ENCODE measurements at regions not wholly inside any gene's neighbourhood (a gene's known extent, or its start where the extent isn't known, plus 50 kb on each side); places are given as distances from the start of the nearest gene placed in this dataset.

DNA sequence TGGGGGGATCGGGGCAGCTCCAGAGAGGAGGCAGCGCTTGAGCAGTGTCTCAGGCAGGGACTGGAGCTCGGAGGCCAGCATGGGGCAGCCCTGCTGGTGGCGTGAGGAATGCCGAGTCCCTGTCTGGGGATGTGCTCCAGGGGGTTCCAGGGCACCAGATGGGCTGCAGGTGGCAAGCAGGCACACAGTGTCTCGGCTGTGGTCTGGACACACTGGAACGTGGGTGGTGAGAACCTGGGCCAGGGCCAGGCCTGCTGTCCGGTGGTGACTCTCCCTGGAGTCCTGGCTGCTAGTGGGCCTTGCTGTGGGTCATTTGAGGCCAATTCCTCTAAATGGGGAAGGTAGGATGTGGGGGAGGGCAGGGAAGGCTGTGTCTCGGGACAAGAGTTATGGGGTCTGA lies 199.4 kb upstream of the RTL1 start:
- TF ChIP-seq FOXP2 (optimal IDR thresholded peaks at IDR 0.05; ENCODE audit: borderline replicate concordance, extremely low read depth, extremely low read length, insufficient read depth) (no peak), POLR2AphosphoS5 (IDR thresholded peaks at IDR 0.05; ENCODE audit: low read depth, low read length) (no peak), TAF1 (IDR thresholded peaks at IDR 0.05; ENCODE audit: borderline replicate concordance, insufficient read depth, low read length) (no peak), SIN3A (IDR thresholded peaks at IDR 0.05; ENCODE audit: borderline replicate concordance, insufficient read depth, low read length) (no peak)

DNA sequence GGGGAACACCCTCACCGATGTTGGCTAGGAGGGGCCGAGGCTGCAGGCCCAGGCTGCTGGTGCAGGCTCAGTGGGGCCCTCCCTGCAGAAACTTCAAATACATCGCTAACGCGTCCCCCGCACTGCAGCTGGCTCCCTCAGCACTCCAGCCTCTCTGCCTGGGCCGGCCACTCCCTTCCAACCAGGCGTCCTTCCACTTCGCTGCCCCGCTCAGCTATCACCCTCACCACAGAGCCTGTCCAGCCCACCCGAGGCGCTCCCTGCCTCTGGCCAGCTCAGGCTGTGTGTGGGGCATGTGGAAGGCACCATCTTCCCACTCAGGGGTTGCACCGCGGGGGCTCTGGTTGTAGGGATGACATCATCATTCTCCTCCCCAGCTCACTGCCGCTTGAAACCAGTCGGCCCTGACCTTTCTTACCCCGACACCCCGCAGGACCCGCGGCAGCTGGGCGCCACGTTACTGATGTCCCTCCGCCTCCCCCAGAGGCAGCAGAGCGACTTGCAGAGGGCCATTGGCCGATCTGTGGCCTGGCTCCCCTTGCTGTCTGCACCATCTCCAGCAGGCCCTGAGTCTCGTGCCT lies 199.9 kb upstream of the RTL1 start:
- TF ChIP-seq, protein P1, sequence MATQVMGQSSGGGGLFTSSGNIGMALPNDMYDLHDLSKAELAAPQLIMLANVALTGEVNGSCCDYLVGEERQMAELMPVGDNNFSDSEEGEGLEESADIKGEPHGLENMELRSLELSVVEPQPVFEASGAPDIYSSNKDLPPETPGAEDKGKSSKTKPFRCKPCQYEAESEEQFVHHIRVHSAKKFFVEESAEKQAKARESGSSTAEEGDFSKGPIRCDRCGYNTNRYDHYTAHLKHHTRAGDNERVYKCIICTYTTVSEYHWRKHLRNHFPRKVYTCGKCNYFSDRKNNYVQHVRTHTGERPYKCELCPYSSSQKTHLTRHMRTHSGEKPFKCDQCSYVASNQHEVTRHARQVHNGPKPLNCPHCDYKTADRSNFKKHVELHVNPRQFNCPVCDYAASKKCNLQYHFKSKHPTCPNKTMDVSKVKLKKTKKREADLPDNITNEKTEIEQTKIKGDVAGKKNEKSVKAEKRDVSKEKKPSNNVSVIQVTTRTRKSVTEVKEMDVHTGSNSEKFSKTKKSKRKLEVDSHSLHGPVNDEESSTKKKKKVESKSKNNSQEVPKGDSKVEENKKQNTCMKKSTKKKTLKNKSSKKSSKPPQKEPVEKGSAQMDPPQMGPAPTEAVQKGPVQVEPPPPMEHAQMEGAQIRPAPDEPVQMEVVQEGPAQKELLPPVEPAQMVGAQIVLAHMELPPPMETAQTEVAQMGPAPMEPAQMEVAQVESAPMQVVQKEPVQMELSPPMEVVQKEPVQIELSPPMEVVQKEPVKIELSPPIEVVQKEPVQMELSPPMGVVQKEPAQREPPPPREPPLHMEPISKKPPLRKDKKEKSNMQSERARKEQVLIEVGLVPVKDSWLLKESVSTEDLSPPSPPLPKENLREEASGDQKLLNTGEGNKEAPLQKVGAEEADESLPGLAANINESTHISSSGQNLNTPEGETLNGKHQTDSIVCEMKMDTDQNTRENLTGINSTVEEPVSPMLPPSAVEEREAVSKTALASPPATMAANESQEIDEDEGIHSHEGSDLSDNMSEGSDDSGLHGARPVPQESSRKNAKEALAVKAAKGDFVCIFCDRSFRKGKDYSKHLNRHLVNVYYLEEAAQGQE (IDR thresholded peaks at IDR 0.05; ENCODE audit: insufficient read depth in 1 of 2, low read depth in 2 of 2, low read length in 2 of 2), result no peak
- no peak for TF ChIP-seq POLR2AphosphoS5 (IDR thresholded peaks at IDR 0.05; ENCODE audit: low read depth, low read length)
- TF ChIP-seq TAF1 (IDR thresholded peaks at IDR 0.05; ENCODE audit: borderline replicate concordance, insufficient read depth, low read length), result no peak
- TF ChIP-seq FOXP2 (optimal IDR thresholded peaks at IDR 0.05; ENCODE audit: borderline replicate concordance, extremely low read depth, extremely low read length, insufficient read depth), result no peak
- no peak for TF ChIP-seq SIN3A (IDR thresholded peaks at IDR 0.05; ENCODE audit: borderline replicate concordance, insufficient read depth, low read length)

DNA sequence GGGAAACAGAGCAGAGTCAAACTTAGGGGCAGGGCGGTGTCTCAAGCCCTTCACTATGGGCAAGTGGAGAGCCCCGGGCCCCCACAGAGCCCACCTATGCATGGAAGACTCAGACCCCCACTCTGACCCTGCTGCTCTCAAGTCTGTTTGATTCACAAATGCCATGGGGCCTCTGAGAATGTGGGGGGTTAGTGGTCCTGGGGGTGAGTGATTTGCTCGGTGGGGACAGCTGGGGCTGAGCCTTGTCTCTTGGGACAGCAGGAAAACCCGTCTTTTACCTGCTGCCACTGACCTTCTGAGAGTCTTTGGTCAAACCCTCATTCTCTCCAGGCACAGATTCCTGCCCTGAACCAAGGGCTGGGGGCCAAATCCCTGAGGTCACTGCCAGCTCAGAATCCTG lies 201.0 kb upstream of the RTL1 start:
- TF ChIP-seq TAF1 (IDR thresholded peaks at IDR 0.05; ENCODE audit: borderline replicate concordance, insufficient read depth, low read length) (no peak), SIN3A (IDR thresholded peaks at IDR 0.05; ENCODE audit: borderline replicate concordance, insufficient read depth, low read length) (no peak), FOXP2 (optimal IDR thresholded peaks at IDR 0.05; ENCODE audit: borderline replicate concordance, extremely low read depth, extremely low read length, insufficient read depth) (no peak), POLR2AphosphoS5 (IDR thresholded peaks at IDR 0.05; ENCODE audit: low read depth, low read length) (no peak)
- TF ChIP-seq, protein P1 (IDR thresholded peaks at IDR 0.05; ENCODE audit: insufficient read depth in 1 of 2, low read depth in 2 of 2, low read length in 2 of 2), result no peak

DNA sequence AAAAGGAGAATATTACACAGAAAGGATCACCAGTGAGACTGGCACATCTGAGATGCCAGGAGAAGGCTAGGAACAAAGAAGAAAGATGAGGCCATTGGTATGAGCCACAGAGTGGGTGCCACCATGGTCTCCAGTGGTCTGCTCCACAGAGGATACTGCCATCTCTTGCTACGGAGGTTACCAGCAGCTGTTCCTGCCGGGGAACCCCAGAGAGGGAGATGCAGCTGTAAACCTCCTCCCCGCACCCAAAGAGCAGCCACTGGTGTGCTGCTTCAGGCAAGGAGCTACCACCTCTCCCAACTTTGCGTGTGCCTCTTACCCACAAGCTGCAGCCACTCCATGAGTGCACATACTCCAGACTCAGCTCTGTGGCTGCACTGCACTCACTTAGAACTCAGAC lies 201.5 kb upstream of the RTL1 start:
- TF ChIP-seq SIN3A (IDR thresholded peaks at IDR 0.05; ENCODE audit: borderline replicate concordance, insufficient read depth, low read length) (no peak), FOXP2 (optimal IDR thresholded peaks at IDR 0.05; ENCODE audit: borderline replicate concordance, extremely low read depth, extremely low read length, insufficient read depth) (no peak), POLR2AphosphoS5 (IDR thresholded peaks at IDR 0.05; ENCODE audit: low read depth, low read length) (no peak), TAF1 (IDR thresholded peaks at IDR 0.05; ENCODE audit: borderline replicate concordance, insufficient read depth, low read length) (no peak)
- TF ChIP-seq, protein P1 (IDR thresholded peaks at IDR 0.05; ENCODE audit: insufficient read depth in 1 of 2, low read depth in 2 of 2, low read length in 2 of 2), result no peak

DNA sequence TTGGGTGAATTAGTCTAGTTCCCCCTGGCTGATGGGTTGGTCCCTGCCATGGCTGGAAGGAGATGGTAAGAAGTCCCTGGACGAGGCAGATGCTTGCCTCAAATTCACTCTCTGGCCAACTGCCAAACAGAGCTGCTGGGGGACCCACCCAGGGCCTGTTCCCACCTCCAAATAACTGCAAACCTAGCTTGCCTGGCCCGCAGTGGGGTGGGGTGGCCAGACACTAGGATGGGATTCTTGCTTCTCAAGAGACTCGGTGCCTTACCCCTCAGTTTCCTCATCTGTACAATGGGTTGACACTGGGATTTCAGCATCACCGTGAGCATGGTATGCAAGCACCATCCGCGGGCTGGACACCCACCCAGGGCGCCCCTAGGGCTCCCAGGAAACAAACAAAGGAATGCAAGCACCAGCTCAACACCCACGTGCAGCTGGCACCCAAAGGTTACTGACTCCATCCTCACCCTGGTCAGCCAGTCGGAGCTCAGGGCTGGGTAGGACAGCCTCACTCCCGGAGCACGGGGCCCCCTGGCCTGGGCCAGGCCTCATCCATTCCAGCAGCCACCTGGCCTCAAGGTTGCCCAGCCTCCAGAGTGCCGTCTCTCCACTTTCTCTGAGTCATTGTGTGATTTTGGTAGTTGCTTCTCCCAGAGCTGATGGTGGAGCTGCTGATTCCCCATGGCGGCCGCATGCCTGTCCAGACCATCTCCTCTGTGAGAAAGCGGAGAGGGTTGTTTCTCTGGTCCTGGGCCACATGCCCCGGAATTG lies 205.2 kb upstream of the RTL1 start:
- TF ChIP-seq POLR2AphosphoS5 (IDR thresholded peaks at IDR 0.05; ENCODE audit: low read depth, low read length) (no peak), SIN3A (IDR thresholded peaks at IDR 0.05; ENCODE audit: borderline replicate concordance, insufficient read depth, low read length) (no peak), FOXP2 (optimal IDR thresholded peaks at IDR 0.05; ENCODE audit: borderline replicate concordance, extremely low read depth, extremely low read length, insufficient read depth) (no peak), TAF1 (IDR thresholded peaks at IDR 0.05; ENCODE audit: borderline replicate concordance, insufficient read depth, low read length) (no peak)
- TF ChIP-seq, protein P1 (IDR thresholded peaks at IDR 0.05; ENCODE audit: insufficient read depth in 1 of 2, low read depth in 2 of 2, low read length in 2 of 2), result no peak

Data from PFSK-1 (cell line).